ENCODE measurements at regions not wholly inside any gene's neighbourhood (a gene's known extent, or its start where the extent isn't known, plus 50 kb on each side); places are given as distances from the start of the nearest gene placed in this dataset.

DNA sequence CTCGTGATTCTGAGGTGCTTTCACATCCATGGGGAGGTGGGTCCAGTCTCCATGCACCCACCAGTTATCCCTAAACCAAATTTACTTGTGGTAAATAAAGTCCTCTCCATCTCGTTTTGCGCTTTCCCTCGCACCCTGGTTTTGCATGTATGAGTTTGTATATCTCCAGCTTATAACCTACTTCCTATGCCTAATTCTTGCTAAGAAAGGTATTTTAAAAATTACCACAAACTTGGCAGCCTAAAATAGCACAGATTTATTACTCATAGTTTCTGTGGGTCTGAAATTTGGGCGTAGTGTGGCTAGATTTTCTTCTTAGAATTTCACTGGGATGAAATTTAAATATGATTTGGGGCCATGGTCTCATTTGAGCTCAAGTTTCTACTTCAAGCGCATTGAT lies 511.5 kb downstream of the NYAP2 start:
- Mint-ChIP-seq H3K9me3 (peaks cover 0 to 6% (median 0%) of the 10 kb centered on the region in 5 donors), H3K27me3 (no peaks in the 10 kb centered on the region), H3K36me3 (no peaks in the 10 kb centered on the region), H3K4me1 (no peaks in the 10 kb centered on the region), H3K4me3 (no peak overlapping the region), H3K27ac (no peak overlapping the region)
- CTCF ChIA-PET = no interaction called here
- H3K4me1 ChIP-seq (ENCODE audit: insufficient read depth, low read length) = no peaks in the 10 kb centered on the region
- H3K36me3 ChIP-seq (ENCODE audit: insufficient read depth, low read length) = no peaks in the 10 kb centered on the region
- no peaks in the 10 kb centered on the region for H3K9me3 ChIP-seq (ENCODE audit: low read length)
- DNase-seq = no peak
- no peak overlapping the region for H3K4me3 ChIP-seq (ENCODE audit: low read length)
- H3K27ac ChIP-seq (ENCODE audit: low read depth, low read length) = no peak overlapping the region
- no peaks in the 10 kb centered on the region for H3K27me3 ChIP-seq (ENCODE audit: insufficient read depth, low read length, poor library complexity, severe bottlenecking)
- POLR2A ChIA-PET = no interaction called here

DNA sequence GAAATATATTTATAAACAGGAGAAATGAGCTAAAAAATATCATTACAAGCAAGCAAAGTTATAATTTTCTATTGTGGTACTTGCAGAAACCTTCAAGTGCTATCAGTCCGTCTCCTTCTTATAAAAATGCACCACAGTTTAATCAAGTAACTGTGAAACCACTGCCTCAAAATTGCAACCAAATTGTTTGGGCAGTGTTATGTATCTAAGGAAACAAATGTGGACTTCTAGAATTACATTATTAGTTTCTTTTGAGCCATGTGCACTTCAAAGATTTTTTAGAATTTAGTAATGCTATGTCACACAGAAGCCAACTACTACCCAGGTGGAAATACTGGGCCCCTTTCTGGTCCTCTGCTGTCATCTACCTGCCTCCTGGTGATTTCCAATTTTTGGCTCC lies 495.6 kb downstream of the NYAP2 start:
- POLR2A ChIA-PET = no interaction called here
- DNase-seq = no peak
- CTCF ChIA-PET = no interaction called here
- H3K4me3 ChIP-seq (ENCODE audit: low read length) = no peak overlapping the region
- H3K4me1 Mint-ChIP-seq = no peaks in the 10 kb centered on the region
- no peaks in the 10 kb centered on the region for H3K9me3 ChIP-seq (ENCODE audit: low read length)
- no peaks in the 10 kb centered on the region for H3K4me1 ChIP-seq (ENCODE audit: insufficient read depth, low read length)
- no peak overlapping the region for H3K4me3 Mint-ChIP-seq
- no peaks in the 10 kb centered on the region for H3K36me3 ChIP-seq (ENCODE audit: insufficient read depth, low read length)
- H3K27me3 Mint-ChIP-seq = peaks cover 2 to 4% of the 10 kb centered on the region in 2 donors
- no peak overlapping the region for H3K27ac Mint-ChIP-seq
- H3K36me3 Mint-ChIP-seq = no peaks in the 10 kb centered on the region
- no peak overlapping the region for H3K27ac ChIP-seq (ENCODE audit: low read depth, low read length)
- H3K27me3 ChIP-seq (ENCODE audit: insufficient read depth, low read length, poor library complexity, severe bottlenecking) = no peaks in the 10 kb centered on the region
- no peaks in the 10 kb centered on the region for H3K9me3 Mint-ChIP-seq

DNA sequence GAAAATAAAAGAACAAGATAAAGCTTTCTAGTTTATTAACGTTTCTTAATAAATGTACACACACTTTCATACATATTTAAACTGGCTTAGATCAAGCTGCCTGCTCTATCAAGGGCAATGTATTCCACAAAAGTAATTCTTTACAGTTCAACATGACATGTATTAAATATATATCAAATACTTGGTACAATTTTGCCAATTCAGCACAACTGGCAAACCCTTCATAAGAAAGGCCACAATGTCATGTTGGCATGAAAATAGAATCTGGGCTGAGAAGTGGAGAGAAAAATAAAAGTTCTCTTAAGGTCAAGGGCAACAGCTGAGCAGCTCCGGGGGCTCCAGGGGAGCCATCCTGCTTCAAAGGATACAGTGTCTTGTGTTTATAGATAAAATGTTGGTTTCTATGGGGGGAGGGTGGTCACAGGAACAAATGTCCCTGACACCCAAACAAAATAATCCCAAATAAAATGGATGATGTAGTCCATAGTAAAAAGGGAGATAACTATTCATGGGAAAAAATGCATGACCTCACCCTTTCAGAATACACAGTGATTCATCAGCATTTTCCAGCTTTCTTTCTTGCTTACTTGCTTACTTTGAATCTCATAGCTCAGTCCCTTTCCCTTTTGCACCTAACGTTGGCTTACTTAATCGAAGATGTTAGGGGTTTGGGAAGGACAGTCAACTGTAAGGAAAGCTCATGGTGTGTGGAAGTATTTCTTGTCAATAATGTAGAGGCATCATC lies 494.9 kb downstream of the NYAP2 start:
- no peak overlapping the region for H3K27ac ChIP-seq (ENCODE audit: low read depth, low read length)
- no peak overlapping the region for H3K4me3 ChIP-seq (ENCODE audit: low read length)
- Mint-ChIP-seq H3K36me3 (no peaks in the 10 kb centered on the region), H3K27ac (no peak overlapping the region), H3K9me3 (no peaks in the 10 kb centered on the region), H3K4me1 (no peaks in the 10 kb centered on the region), H3K4me3 (no peak overlapping the region), H3K27me3 (peaks cover 2 to 4% of the 10 kb centered on the region in 2 donors)
- ChIA-PET CTCF (no interaction called here), POLR2A (no interaction called here)
- H3K4me1 ChIP-seq (ENCODE audit: insufficient read depth, low read length) = no peaks in the 10 kb centered on the region
- DNase-seq = no peak
- H3K36me3 ChIP-seq (ENCODE audit: insufficient read depth, low read length) = no peaks in the 10 kb centered on the region
- H3K27me3 ChIP-seq (ENCODE audit: insufficient read depth, low read length, poor library complexity, severe bottlenecking) = no peaks in the 10 kb centered on the region
- no peaks in the 10 kb centered on the region for H3K9me3 ChIP-seq (ENCODE audit: low read length)

DNA sequence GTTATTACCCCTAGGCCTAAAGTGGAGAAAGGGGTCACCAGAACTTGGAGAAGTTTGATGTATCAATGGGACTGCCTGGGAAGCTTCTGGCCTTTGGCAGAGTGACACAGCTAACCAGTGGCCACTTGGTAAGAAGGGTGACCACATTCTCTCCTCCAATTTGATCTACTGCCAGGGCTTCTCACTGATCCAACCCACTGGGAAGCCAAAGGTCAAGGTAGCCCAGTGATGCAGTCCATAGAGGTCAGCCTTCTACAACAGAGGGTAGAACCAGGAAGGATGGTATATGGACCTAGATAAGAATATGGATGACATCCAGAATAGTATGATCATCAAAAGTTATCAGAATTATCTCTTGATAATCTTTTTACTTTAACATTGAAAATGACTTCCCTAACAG lies 493.6 kb downstream of the NYAP2 start:
- H3K27me3 Mint-ChIP-seq = peaks cover 2 to 4% of the 10 kb centered on the region in 2 donors
- Histone ChIP-seq H3K27me3 (ENCODE audit: insufficient read depth, low read length, poor library complexity, severe bottlenecking) (no peaks in the 10 kb centered on the region), H3K36me3 (ENCODE audit: insufficient read depth, low read length) (no peaks in the 10 kb centered on the region), H3K4me1 (ENCODE audit: insufficient read depth, low read length) (no peaks in the 10 kb centered on the region), H3K27ac (ENCODE audit: low read depth, low read length) (no peak overlapping the region), H3K4me3 (ENCODE audit: low read length) (no peak overlapping the region), H3K9me3 (ENCODE audit: low read length) (no peaks in the 10 kb centered on the region)
- H3K27ac Mint-ChIP-seq = no peak overlapping the region
- H3K4me1 Mint-ChIP-seq = no peaks in the 10 kb centered on the region
- ChIA-PET POLR2A (no interaction called here), CTCF (no interaction called here)
- H3K9me3 Mint-ChIP-seq = no peaks in the 10 kb centered on the region
- no peak for DNase-seq
- no peak overlapping the region for H3K4me3 Mint-ChIP-seq
- no peaks in the 10 kb centered on the region for H3K36me3 Mint-ChIP-seq

DNA sequence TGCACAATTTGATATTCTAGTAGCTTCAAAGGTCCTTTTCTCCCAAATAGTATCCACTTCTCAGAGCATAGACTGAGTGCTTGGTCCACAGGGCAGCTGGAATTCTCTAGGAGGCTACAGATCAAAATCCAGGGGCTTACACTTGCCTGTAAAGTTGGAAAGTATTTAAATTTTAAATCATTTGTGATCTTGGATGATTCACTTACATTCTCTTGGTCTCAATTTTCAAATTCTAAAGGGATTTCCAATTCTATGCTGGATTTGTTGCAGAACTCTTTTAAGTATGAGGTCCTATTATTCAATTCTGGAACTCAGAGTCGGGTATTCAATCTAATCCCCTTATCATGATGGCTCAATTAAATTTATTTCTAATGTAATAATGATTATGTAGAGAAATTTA lies 492.3 kb downstream of the NYAP2 start:
- CTCF ChIA-PET = interaction anchor here (1.6 kb wide), 1 partner anchor 910 kb away, joined by 6 read pairs; no protein-coding TSS in a partner anchor

DNA sequence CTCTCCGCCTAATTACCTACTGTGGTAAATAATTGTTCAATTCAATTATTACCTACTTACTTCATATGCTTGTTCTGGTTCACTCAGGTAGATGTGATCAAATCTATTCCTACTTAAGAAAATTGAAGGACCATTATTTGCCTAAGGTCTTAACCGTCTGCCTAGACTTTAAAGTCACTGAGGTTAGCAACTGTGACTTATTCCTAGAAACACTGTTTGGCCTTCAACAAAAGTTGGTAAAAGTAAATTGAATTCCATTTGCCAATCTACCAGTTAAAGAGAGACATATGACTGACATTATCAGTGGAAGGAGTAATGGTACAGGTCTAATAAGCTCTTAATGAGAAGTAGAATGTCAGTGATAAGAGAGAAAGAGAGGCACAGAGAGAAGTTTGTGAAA lies 491.5 kb downstream of the NYAP2 start:
- CTCF ChIA-PET = interaction anchor here (1.1 to 1.6 kb wide), 2 partner anchors 908 to 911 kb away, joined by 3 to 6 read pairs; no protein-coding TSS in a partner anchor
- no peak overlapping the region for H3K27ac Mint-ChIP-seq
- no peak overlapping the region for H3K27ac ChIP-seq (ENCODE audit: low read depth, low read length)
- no peak for DNase-seq
- no peaks in the 10 kb centered on the region for H3K4me1 ChIP-seq (ENCODE audit: insufficient read depth, low read length)
- no peaks in the 10 kb centered on the region for H3K36me3 Mint-ChIP-seq
- H3K27me3 ChIP-seq (ENCODE audit: insufficient read depth, low read length, poor library complexity, severe bottlenecking) = no peaks in the 10 kb centered on the region
- POLR2A ChIA-PET = no interaction called here
- H3K4me1 Mint-ChIP-seq = no peaks in the 10 kb centered on the region
- no peaks in the 10 kb centered on the region for H3K9me3 ChIP-seq (ENCODE audit: low read length)
- no peaks in the 10 kb centered on the region for H3K9me3 Mint-ChIP-seq
- H3K36me3 ChIP-seq (ENCODE audit: insufficient read depth, low read length) = no peaks in the 10 kb centered on the region
- H3K4me3 Mint-ChIP-seq = no peak overlapping the region
- H3K27me3 Mint-ChIP-seq = peaks cover 0 to 1% of the 10 kb centered on the region in 2 donors
- no peak overlapping the region for H3K4me3 ChIP-seq (ENCODE audit: low read length)

More for the DNA sequence above, 492.3 kb downstream of the NYAP2 start:
- Mint-ChIP-seq H3K9me3 (no peaks in the 10 kb centered on the region), H3K36me3 (no peaks in the 10 kb centered on the region), H3K4me1 (no peaks in the 10 kb centered on the region), H3K27ac (no peak overlapping the region), H3K27me3 (peaks cover 0 to 4% of the 10 kb centered on the region in 2 donors), H3K4me3 (no peak overlapping the region)
- Histone ChIP-seq H3K36me3 (ENCODE audit: insufficient read depth, low read length) (no peaks in the 10 kb centered on the region), H3K4me1 (ENCODE audit: insufficient read depth, low read length) (no peaks in the 10 kb centered on the region), H3K9me3 (ENCODE audit: low read length) (no peaks in the 10 kb centered on the region), H3K4me3 (ENCODE audit: low read length) (no peak overlapping the region), H3K27me3 (ENCODE audit: insufficient read depth, low read length, poor library complexity, severe bottlenecking) (no peaks in the 10 kb centered on the region), H3K27ac (ENCODE audit: low read depth, low read length) (no peak overlapping the region)
- DNase-seq = no peak
- POLR2A ChIA-PET = no interaction called here

DNA sequence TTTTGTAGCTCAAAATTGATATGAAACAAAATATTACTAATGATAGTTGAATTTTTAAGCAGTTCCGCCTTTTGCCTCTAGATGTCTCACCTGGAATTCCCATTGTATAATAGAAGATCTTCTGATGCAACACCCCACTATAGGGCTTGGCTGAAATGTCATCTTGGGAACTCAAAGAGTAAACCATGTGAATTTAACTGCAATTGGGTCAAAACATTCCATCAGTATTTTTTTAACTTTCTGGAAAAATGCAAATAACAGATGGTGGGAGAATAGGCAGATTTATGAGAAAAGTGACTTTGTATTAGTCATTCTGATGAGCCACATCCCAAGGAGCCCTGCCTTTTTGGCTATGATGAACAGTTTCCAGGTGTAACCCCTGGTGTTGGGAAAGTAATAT lies 489.9 kb downstream of the NYAP2 start:
- H3K4me1 ChIP-seq (ENCODE audit: insufficient read depth, low read length) = no peaks in the 10 kb centered on the region
- Mint-ChIP-seq H3K4me1 (no peaks in the 10 kb centered on the region), H3K27ac (no peak overlapping the region), H3K9me3 (no peaks in the 10 kb centered on the region), H3K36me3 (no peaks in the 10 kb centered on the region), H3K27me3 (no peaks in the 10 kb centered on the region), H3K4me3 (no peak overlapping the region)
- peak in 1 of 5 donors; percentile 1 for DNase-seq
- H3K27ac ChIP-seq (ENCODE audit: low read depth, low read length) = no peak overlapping the region
- H3K4me3 ChIP-seq (ENCODE audit: low read length) = no peak overlapping the region
- ChIA-PET CTCF (interaction anchor here (1.2 to 1.6 kb wide), 3 partner anchors 909 to 913 kb away, joined by 3 to 18 read pairs (median 4); partner anchors contain the start of gene IRS1), POLR2A (no interaction called here)
- no peaks in the 10 kb centered on the region for H3K36me3 ChIP-seq (ENCODE audit: insufficient read depth, low read length)
- H3K9me3 ChIP-seq (ENCODE audit: low read length) = no peaks in the 10 kb centered on the region
- H3K27me3 ChIP-seq (ENCODE audit: insufficient read depth, low read length, poor library complexity, severe bottlenecking) = no peaks in the 10 kb centered on the region

DNA sequence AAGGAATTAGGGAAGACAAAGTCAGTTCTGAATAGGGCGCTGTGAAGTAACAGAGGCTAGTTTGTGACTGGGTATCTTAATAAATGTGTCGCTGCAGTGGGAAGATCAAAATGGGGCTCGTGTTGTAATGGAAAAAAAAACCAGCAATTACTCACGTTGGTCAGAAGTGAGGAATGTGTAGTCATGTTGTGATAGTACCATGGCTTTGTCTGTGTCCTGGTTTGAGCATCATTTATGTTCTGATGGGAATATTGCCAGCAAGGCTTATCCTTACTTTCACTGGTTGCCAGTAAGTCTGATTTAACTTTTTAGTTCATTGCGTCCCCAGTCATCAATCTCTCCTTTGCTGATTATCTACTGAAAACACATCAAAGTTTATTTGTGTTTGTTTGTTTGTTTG lies 467.6 kb downstream of the NYAP2 start:
- CTCF ChIA-PET = no interaction called here
- Histone ChIP-seq H3K27ac (ENCODE audit: low read depth, low read length) (no peak overlapping the region), H3K27me3 (ENCODE audit: insufficient read depth, low read length, poor library complexity, severe bottlenecking) (no peaks in the 10 kb centered on the region), H3K36me3 (ENCODE audit: insufficient read depth, low read length) (no peaks in the 10 kb centered on the region), H3K4me1 (ENCODE audit: insufficient read depth, low read length) (no peaks in the 10 kb centered on the region), H3K4me3 (ENCODE audit: low read length) (no peak overlapping the region), H3K9me3 (ENCODE audit: low read length) (no peaks in the 10 kb centered on the region)
- H3K36me3 Mint-ChIP-seq = no peaks in the 10 kb centered on the region
- no peaks in the 10 kb centered on the region for H3K4me1 Mint-ChIP-seq
- no peak overlapping the region for H3K27ac Mint-ChIP-seq
- no peaks in the 10 kb centered on the region for H3K27me3 Mint-ChIP-seq
- DNase-seq = no peak
- POLR2A ChIA-PET = no interaction called here
- H3K4me3 Mint-ChIP-seq = no peak overlapping the region
- no peaks in the 10 kb centered on the region for H3K9me3 Mint-ChIP-seq

Measured in CD8-positive, alpha-beta memory T cell (primary cell).